Heart left ventricle (tissue), 16 donors: ENCODE measurements at regions not wholly inside any gene's neighbourhood (a gene's known extent, or its start where the extent isn't known, plus 50 kb on each side); places are given as distances from the start of the nearest gene placed in this dataset.

ENCODE experiments used
- ATAC-seq, 4 donors: fragments of 200-7000 bp; cut with Tn5 transposase; one replicate each; pipeline ENCODE4 v1.9.1; 2020 to 2022; ENCODE audit warnings: moderate library complexity in 4 of 4, mild to moderate bottlenecking in 3 of 4, moderate number of reproducible peaks in 1 of 4
- DNase-seq, 5 donors: peaks; one replicate each; pipeline ENCODE4 v3.0.0-alpha.2; 2020
- H3K27ac ChIP-seq, 12 donors: fragments of 200-600 bp; sonication (generic) in 4 of 12; one replicate each; pipeline versions ENCODE4 v1.5.0 to v1.8.0; 2016 to 2022; ENCODE audit warnings: mild to moderate bottlenecking in 2 of 12
- H3K27me3 ChIP-seq, 9 donors: fragments of 200-600 bp; sonication (generic) in 2 of 9; one replicate each; pipeline versions ENCODE4 v1.5.1 to v1.8.0; 2016 to 2022; ENCODE audit warnings: mild to moderate bottlenecking in 3 of 9
- H3K36me3 ChIP-seq, 9 donors: fragments of 200-600 bp; sonication (generic) in 2 of 9; one replicate each; pipeline versions ENCODE4 v1.5.0 to v1.8.0; 2018 to 2022; ENCODE audit warnings: mild to moderate bottlenecking in 2 of 9
- H3K4me1 ChIP-seq, 12 donors: fragments of 200-600 bp; sonication (generic) in 4 of 12; one replicate each; pipeline versions ENCODE4 v1.5.0 to v1.8.0; 2016 to 2022; ENCODE audit warnings: mild to moderate bottlenecking in 3 of 12
- H3K4me3 ChIP-seq, 12 donors: fragments of 200-600 bp; sonication (generic) in 4 of 12; one replicate each; pipeline versions ENCODE4 v1.5.0 to v1.8.0; 2017 to 2022; ENCODE audit warnings: mild to moderate bottlenecking in 9 of 12, moderate library complexity in 4 of 12
- H3K9me3 ChIP-seq, 12 donors: fragments of 200-600 bp; sonication (generic) in 4 of 12; one replicate each; pipeline versions ENCODE4 v1.5.0 to v1.8.0; 2016 to 2022; ENCODE audit warnings: mild to moderate bottlenecking in 1 of 12
- CTCF ChIP-seq, 12 donors: fragments of 200-600 bp; sonication (generic) in 4 of 12; IDR thresholded peaks; one replicate each; pipeline versions ENCODE4 v1.5.0 to v1.8.0; 2018 to 2022; ENCODE audit warnings: antibody characterized with exemption in 12 of 12, mild to moderate bottlenecking in 5 of 12
- POLR2A ChIP-seq, 2 donors: fragments of 450-650 bp; IDR thresholded peaks; one replicate each; pipeline ENCODE4 v1.6.1; 2017; ENCODE audit warnings: antibody characterized with exemption in 2 of 2, mild to moderate bottlenecking in 2 of 2, moderate library complexity in 2 of 2
- WGBS, 4 donors: extraction: QIAGEN DNeasy Blood & Tissue Kit in 2 of 4; methylation state at CpG; one replicate each; pipeline versions ENCODE4 v1.1.5 to v1.1.7; 2013 to 2018; 5-methylcytosine and 5-hydroxymethylcytosine counted together
- intact Hi-C, 10 donors: fragments of 100-400 bp; cut with DNase I; formaldehyde crosslinking; loops; one replicate each; pipeline versions ENCODE4 v1.11.1 to v1.14.2; 2022
- donor health status: ischemic (EF 13 %, LVEDD 7.1; RV severe dilation, severe dysfunction).
- donor health status: healthy with polysubstance abuse.
- donor health status: DM: no; HTN: yes; CAD: no.
- donor health status: DM: no; HTN: no; CAD: no.
- donor health status: ischemic (EF 25% LVEDD 6.9; RV normal size, moderate dysfunction).
- donor health status: ischemic (EF 25% LVEDD 5.7; RV mildly dilated, moderate dysfunction).
- donor health status: healthy.
- donor health status: DM: yes; HTN: yes; CAD: no.
- donor health status: ischemic (EF 35%, LVEDD 5.7; RV mildly dilated, moderate dysfunction).
- donor health status: nonischemic (EF 11% LVEDD 7.7; RV severe dilation, severe dysfunction).
- donor health status: DM: yes; HTN: yes; CAD: no.
- donor health status: PGD.
- donor health status: ischemic (EF 29% LVEDD 5.4; RV normal size, mild dysfunction).
- donor health status: nonischemic (EF 23%, LVEDD 6.1; RV moderate dilation, normal function).

GRCh38 chr14:22432348-22432976 is 156.6 kb downstream of the DAD1 start:
- Histone ChIP-seq H3K27me3 (no peaks in the 10 kb centered on the region), H3K27ac (peak overlapping the region in 1 of 12 donors; percentile 54), H3K4me3 (peak overlapping the region in 1 of 12 donors; percentile 4), H3K4me1 (peaks cover 0 to 52% (median 25%) of the 10 kb centered on the region in 12 donors), H3K9me3 (no peaks in the 10 kb centered on the region), H3K36me3 (no peaks in the 10 kb centered on the region)
- DNase-seq (peak in 2 of 5 donors; percentile 33 to 51), ATAC-seq (peak in 3 of 4 donors; percentile 78 to 84 (median 80))
- TF ChIP-seq CTCF (IDR thresholded peaks at IDR 0.05), result no peak
- no peak for TF ChIP-seq POLR2A (IDR thresholded peaks at IDR 0.05)
- intact Hi-C loops, result no loop called here
- 29 to 37% (median 32%) methylated on average over 4 of the region's 4 CpGs for WGBS, 4 donors

DNA sequence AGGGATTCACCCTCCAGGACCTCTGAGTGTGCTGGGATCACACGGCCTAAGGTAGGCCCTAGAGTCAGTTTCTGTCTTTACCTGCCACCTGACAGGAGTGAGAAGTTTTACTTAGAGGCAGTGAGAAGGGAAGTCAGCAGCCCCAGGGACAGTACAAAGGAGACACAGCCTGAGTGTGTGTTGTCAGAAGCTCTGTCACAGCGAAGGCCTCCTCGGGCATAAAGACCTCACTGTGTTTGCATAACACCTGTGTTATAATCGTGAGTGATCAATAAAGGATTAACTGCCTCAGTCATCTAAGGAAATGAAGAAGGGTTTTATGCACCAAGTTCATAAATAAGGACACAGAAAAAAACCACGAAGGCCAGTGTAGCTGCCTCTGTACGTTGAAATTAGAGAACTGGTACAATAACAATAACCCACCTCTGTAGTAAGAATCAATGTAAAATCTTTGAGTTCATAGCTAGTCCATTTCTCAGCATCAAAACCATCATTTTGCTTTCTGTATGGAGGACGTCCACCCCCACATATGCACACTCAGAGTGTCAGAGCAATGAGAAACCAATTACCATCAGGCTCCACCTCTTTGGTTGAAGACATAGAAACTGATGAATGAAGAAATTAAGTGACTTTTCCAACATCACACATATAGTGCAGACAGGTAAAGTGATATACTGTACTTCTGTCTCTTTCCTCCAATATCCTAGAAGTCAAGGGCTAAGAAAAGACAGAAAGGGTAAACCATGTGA is 159.3 kb downstream of the DAD1 start:
- no peaks in the 10 kb centered on the region for H3K9me3 ChIP-seq
- intact Hi-C loops, result loop anchor here in 2 of 10 donors (5.0 kb wide), 2 partner anchors 38 to 43 kb away; no protein-coding TSS in a partner anchor
- H3K27me3 ChIP-seq, result no peaks in the 10 kb centered on the region
- ATAC-seq, result no peak
- no peak for DNase-seq
- no peaks in the 10 kb centered on the region for H3K36me3 ChIP-seq
- no peak overlapping the region for H3K27ac ChIP-seq
- TF ChIP-seq CTCF (IDR thresholded peaks at IDR 0.05) (no peak), POLR2A (IDR thresholded peaks at IDR 0.05) (no peak)
- no peak overlapping the region for H3K4me3 ChIP-seq
- H3K4me1 ChIP-seq, result peaks cover 0 to 57% (median 26%) of the 10 kb centered on the region in 12 donors
- WGBS, 4 donors, result 88 to 96% (median 93%) methylated on average over 7 of the region's 7 CpGs

GRCh38 chr14:22428700-22429291 is 160.2 kb downstream of the DAD1 start:
- peak overlapping the region in 1 of 12 donors; percentile 61 for H3K27ac ChIP-seq
- DNase-seq (no peak), ATAC-seq (no peak)
- intact Hi-C loops, result loop anchor here in 2 of 10 donors (5.0 kb wide), 2 partner anchors 39 to 44 kb away; no protein-coding TSS in a partner anchor
- H3K36me3 ChIP-seq, result no peaks in the 10 kb centered on the region
- 52 to 61% (median 54%) methylated on average over 7 of the region's 7 CpGs for WGBS, 4 donors
- H3K27me3 ChIP-seq, result no peaks in the 10 kb centered on the region
- no peaks in the 10 kb centered on the region for H3K9me3 ChIP-seq
- H3K4me1 ChIP-seq, result peaks cover 0 to 52% (median 26%) of the 10 kb centered on the region in 12 donors
- H3K4me3 ChIP-seq, result no peak overlapping the region
- TF ChIP-seq POLR2A (IDR thresholded peaks at IDR 0.05) (no peak), CTCF (IDR thresholded peaks at IDR 0.05) (no peak)

GRCh38 chr14:22427771-22428231 is 161.2 kb downstream of the DAD1 start:
- Histone ChIP-seq H3K27me3 (no peaks in the 10 kb centered on the region), H3K9me3 (no peaks in the 10 kb centered on the region), H3K27ac (peak overlapping the region in 2 of 12 donors; percentile 19 to 61), H3K4me1 (peaks cover 0 to 42% (median 19%) of the 10 kb centered on the region in 12 donors), H3K4me3 (peak overlapping the region in 4 of 12 donors; percentile 10 to 30 (median 14)), H3K36me3 (no peaks in the 10 kb centered on the region)
- intact Hi-C loops, result loop anchor here in 2 of 10 donors (5.0 kb wide), 2 partner anchors 40 to 44 kb away; no protein-coding TSS in a partner anchor
- TF ChIP-seq CTCF (IDR thresholded peaks at IDR 0.05) (no peak), POLR2A (IDR thresholded peaks at IDR 0.05) (no peak)
- ATAC-seq (peak in 3 of 4 donors; percentile 63 to 81 (median 72)), DNase-seq (peak in 2 of 5 donors; percentile 10 to 32)
- WGBS, 4 donors, result 44 to 64% (median 63%) methylated on average over 9 of the region's 9 CpGs
